Neural progenitor cell (in vitro differentiated cells): ENCODE measurements at regions not wholly inside any gene's neighbourhood (a gene's known extent, or its start where the extent isn't known, plus 50 kb on each side); places are given as distances from the start of the nearest gene placed in this dataset.
A peak's percentile ranks its signal among the peaks of the same experiment; 100 is the strongest.

ENCODE experiments used
- DNase-seq: peaks from one replicate; pipeline ENCODE4 v3.0.0-alpha.2; 2016; ENCODE audit warnings: low spot score
- H2AFZ ChIP-seq: fragments of 200-600 bp; sonication (generic); replicated peaks from 2 replicates; pipeline ENCODE4 v1.6.1; 2016; ENCODE audit warnings: antibody characterized with exemption
- H3F3A ChIP-seq: fragments of 200-600 bp; sonication (generic); 2 replicates; pipeline ENCODE4 v1.6.1; 2016; ENCODE audit warnings: antibody characterized with exemption, low read depth
- H3K27ac ChIP-seq: fragments of 200-600 bp; sonication (generic); 2 replicates; pipeline ENCODE4 v1.5.1; 2016; ENCODE audit warnings: mild to moderate bottlenecking
- H3K27me3 ChIP-seq: fragments of 200-600 bp; sonication (generic); 2 replicates; pipeline ENCODE4 v1.6.1; 2016; ENCODE audit warnings: mild to moderate bottlenecking, moderate library complexity
- H3K36me3 ChIP-seq: fragments of 200-600 bp; sonication (generic); 2 replicates; pipeline ENCODE4 v1.5.1; 2016
- H3K4me1 ChIP-seq: fragments of 200-600 bp; sonication (generic); 2 replicates; pipeline ENCODE4 v1.6.1; 2016; ENCODE audit warnings: mixed run types
- H3K4me2 ChIP-seq: fragments of 200-600 bp; sonication (generic); 2 replicates; pipeline ENCODE4 v1.6.1; 2016
- H3K4me3 ChIP-seq: fragments of 200-600 bp; sonication (generic); 2 replicates; pipeline ENCODE4 v1.5.1; 2016
- H3K79me2 ChIP-seq: fragments of 200-600 bp; sonication (generic); 2 replicates; pipeline ENCODE4 v1.6.1; 2016; ENCODE audit warnings: low read depth
- H3K9ac ChIP-seq: fragments of 200-600 bp; sonication (generic); 2 replicates; pipeline ENCODE4 v1.6.1; 2016
- H3K9me3 ChIP-seq: fragments of 200-600 bp; sonication (generic); 2 replicates; pipeline ENCODE4 v1.5.1; 2016; ENCODE audit warnings: low read depth
- H4K20me1 ChIP-seq: fragments of 200-600 bp; sonication (generic); 2 replicates; pipeline ENCODE4 v1.6.1; 2016; ENCODE audit warnings: low read depth
- H3K27ac Mint-ChIP-seq: 3 replicates; pipeline ENCODE4 v1.8.0; 2021; ENCODE audit warnings: mixed read lengths
- H3K27me3 Mint-ChIP-seq: 2 replicates; pipeline ENCODE4 v1.8.0; 2022; ENCODE audit warnings: low read depth, mild to moderate bottlenecking, inconsistent platforms, moderate library complexity, mixed read lengths; ENCODE audit not compliant: insufficient read depth
- H3K36me3 Mint-ChIP-seq: 3 replicates; pipeline ENCODE4 v1.8.0; 2021; ENCODE audit warnings: mixed read lengths
- H3K4me1 Mint-ChIP-seq: 3 replicates; pipeline ENCODE4 v1.8.0; 2021; ENCODE audit warnings: mixed read lengths
- H3K4me3 Mint-ChIP-seq: 3 replicates; pipeline ENCODE4 v1.8.0; 2021; ENCODE audit warnings: mild to moderate bottlenecking, moderate library complexity, mixed read lengths
- H3K9me3 Mint-ChIP-seq: 3 replicates; pipeline ENCODE4 v1.8.0; 2020; ENCODE audit warnings: mixed read lengths
- CTCF ChIP-seq: fragments of 200-600 bp; sonication (generic); IDR thresholded peaks from 2 replicates; pipeline ENCODE4 v1.5.1; 2017; ENCODE audit warnings: antibody characterized with exemption, mild to moderate bottlenecking
- EZH2 ChIP-seq: fragments of 200-600 bp; sonication (generic); IDR thresholded peaks from 2 replicates; pipeline ENCODE4 v1.6.1; 2017; ENCODE audit warnings: antibody characterized with exemption, mild to moderate bottlenecking, moderate library complexity
- EZH2phosphoT487 ChIP-seq: fragments of 200-600 bp; sonication (generic); IDR thresholded peaks from 2 replicates; pipeline ENCODE4 v1.6.1; 2017; ENCODE audit warnings: antibody characterized with exemption

GRCh38 chr7:88387368-88387767 lies 80.7 kb upstream of the STEAP4 start:
- no peaks in the 10 kb centered on the region for H3K79me2 ChIP-seq
- peaks cover 4% of the 10 kb centered on the region for H3K4me1 ChIP-seq
- Mint-ChIP-seq H3K27ac (no peak overlapping the region), H3K27me3 (no peaks in the 10 kb centered on the region), H3K4me3 (no peak overlapping the region), H3K9me3 (no peaks in the 10 kb centered on the region), H3K4me1 (no peaks in the 10 kb centered on the region), H3K36me3 (no peaks in the 10 kb centered on the region)
- no peaks in the 10 kb centered on the region for H4K20me1 ChIP-seq
- H3K27ac ChIP-seq = no peak overlapping the region
- H2AFZ ChIP-seq = peak overlapping the region; percentile 46
- H3K9ac ChIP-seq = no peak overlapping the region
- H3K4me3 ChIP-seq = no peak overlapping the region
- no peak for TF ChIP-seq EZH2phosphoT487
- TF ChIP-seq CTCF = no peak
- no peak for TF ChIP-seq EZH2
- no peaks in the 10 kb centered on the region for H3F3A ChIP-seq
- H3K9me3 ChIP-seq = no peaks in the 10 kb centered on the region
- no peaks in the 10 kb centered on the region for H3K36me3 ChIP-seq
- no peak overlapping the region for H3K4me2 ChIP-seq
- DNase-seq = no peak
- H3K27me3 ChIP-seq = no peaks in the 10 kb centered on the region

- no peaks in the 10 kb centered on the region for H3K4me1 Mint-ChIP-seq
- peaks cover 2% of the 10 kb centered on the region for H3K9me3 Mint-ChIP-seq
- Histone ChIP-seq H3K27me3 (no peaks in the 10 kb centered on the region), H3K9me3 (no peaks in the 10 kb centered on the region), H3K79me2 (no peaks in the 10 kb centered on the region), H3K4me3 (no peak overlapping the region), H3K4me2 (no peak overlapping the region), H3K9ac (no peak overlapping the region), H3K36me3 (no peaks in the 10 kb centered on the region), H3F3A (no peaks in the 10 kb centered on the region), H3K27ac (no peak overlapping the region), H4K20me1 (no peaks in the 10 kb centered on the region), H3K4me1 (peaks cover 4% of the 10 kb centered on the region), H2AFZ (no peak overlapping the region)
- no peaks in the 10 kb centered on the region for H3K36me3 Mint-ChIP-seq
- H3K27ac Mint-ChIP-seq = no peak overlapping the region
- TF ChIP-seq EZH2 (no peak), EZH2phosphoT487 (no peak), CTCF (no peak)
- no peak overlapping the region for H3K4me3 Mint-ChIP-seq
- H3K27me3 Mint-ChIP-seq = no peaks in the 10 kb centered on the region
- DNase-seq = no peak
Observed at GRCh38 chr7:88386665-88387156, 80.0 kb upstream of the STEAP4 start.

DNA sequence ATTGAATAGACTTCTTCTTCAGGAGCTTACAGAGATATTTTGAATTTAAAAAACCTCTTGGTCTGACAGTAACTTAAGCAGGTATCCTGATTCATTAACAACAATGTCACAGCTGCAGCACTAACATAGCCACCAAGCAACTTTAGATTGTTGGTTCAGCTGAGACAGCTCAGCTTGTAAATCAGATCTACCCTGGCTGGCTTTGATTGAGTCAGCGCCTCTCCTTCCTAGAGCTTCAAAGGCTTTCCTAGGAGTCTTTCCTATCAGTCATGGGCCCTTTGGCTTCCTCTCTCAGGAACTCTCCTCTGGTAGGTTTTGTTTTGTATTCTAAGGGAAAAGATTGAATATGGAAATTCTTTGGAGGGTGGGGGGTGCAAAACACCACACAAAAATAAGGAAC lies 70.7 kb upstream of the STEAP4 start:
- Histone ChIP-seq H3K4me2 (no peak overlapping the region), H3F3A (peaks cover 9% of the 10 kb centered on the region), H3K9me3 (no peaks in the 10 kb centered on the region), H3K4me3 (no peak overlapping the region), H3K27ac (peak overlapping the region; percentile 26), H3K4me1 (peaks cover 8% of the 10 kb centered on the region), H3K27me3 (no peaks in the 10 kb centered on the region), H3K79me2 (no peaks in the 10 kb centered on the region), H3K9ac (no peak overlapping the region), H4K20me1 (no peaks in the 10 kb centered on the region), H3K36me3 (no peaks in the 10 kb centered on the region), H2AFZ (no peak overlapping the region)
- Mint-ChIP-seq H3K4me1 (peaks cover 9% of the 10 kb centered on the region), H3K27ac (no peak overlapping the region), H3K4me3 (no peak overlapping the region), H3K27me3 (no peaks in the 10 kb centered on the region), H3K36me3 (no peaks in the 10 kb centered on the region), H3K9me3 (peaks cover 16% of the 10 kb centered on the region)
- no peak for TF ChIP-seq EZH2
- no peak for TF ChIP-seq CTCF
- no peak for TF ChIP-seq EZH2phosphoT487
- DNase-seq = peak; percentile 73
